ENCODE measurements at regions not wholly inside any gene's neighbourhood (a gene's known extent, or its start where the extent isn't known, plus 50 kb on each side); places are given as distances from the start of the nearest gene placed in this dataset.

GRCh38 chr5:174386306-174386705 is 338.1 kb upstream of the MSX2 start:
- no peak for TF ChIP-seq CTCF (IDR thresholded peaks at IDR 0.05; ENCODE audit: extremely low read depth in 1 of 2, insufficient read depth in 1 of 2, low read depth in 1 of 2, low read length in 2 of 2)
- no peak for TF ChIP-seq POLR2AphosphoS5 (IDR thresholded peaks at IDR 0.05; ENCODE audit: insufficient read depth, low read depth, low read length)
- TF ChIP-seq POLR2A (IDR thresholded peaks at IDR 0.05; ENCODE audit: low read depth, low read length): no peak
- TF ChIP-seq MYC (IDR thresholded peaks at IDR 0.05; ENCODE audit: low read depth, low read length): no peak
- no peak for TF ChIP-seq EZH2 (IDR thresholded peaks at IDR 0.05; ENCODE audit: borderline replicate concordance, low read depth, low read length, severe bottlenecking)
- TF ChIP-seq GATA2 (IDR thresholded peaks at IDR 0.05; ENCODE audit: insufficient read depth, insufficient read length, low read depth, low read length): no peak
- no peak for TF ChIP-seq FOS (IDR thresholded peaks at IDR 0.05; ENCODE audit: borderline replicate concordance, insufficient read depth, low read length)
- TF ChIP-seq MAX (IDR thresholded peaks at IDR 0.05; ENCODE audit: insufficient read depth, insufficient read length): no peak
